ENCODE measurements at regions not wholly inside any gene's neighbourhood (a gene's known extent, or its start where the extent isn't known, plus 50 kb on each side); places are given as distances from the start of the nearest gene placed in this dataset.

DNA sequence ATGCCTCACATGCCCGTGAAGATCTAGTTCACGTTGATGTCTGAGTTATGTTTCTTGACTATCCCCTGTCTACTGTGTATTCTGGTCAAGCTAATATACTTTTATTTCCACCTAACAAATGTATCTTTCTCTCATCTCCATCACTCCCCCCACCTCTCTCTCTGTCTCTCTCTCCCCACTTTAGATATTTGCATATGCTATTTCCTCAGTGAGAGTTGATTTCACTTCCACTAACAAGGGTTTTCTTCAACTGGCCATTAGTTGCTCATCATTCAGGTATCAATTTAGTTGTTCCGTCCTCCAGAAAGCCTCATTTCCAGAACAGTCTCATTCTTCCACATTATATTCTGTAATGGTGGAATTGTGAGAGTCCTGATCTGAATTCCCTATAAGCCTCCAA lies 1777.8 kb upstream of the TENM3 start:
- DNase-seq: no peak

DNA sequence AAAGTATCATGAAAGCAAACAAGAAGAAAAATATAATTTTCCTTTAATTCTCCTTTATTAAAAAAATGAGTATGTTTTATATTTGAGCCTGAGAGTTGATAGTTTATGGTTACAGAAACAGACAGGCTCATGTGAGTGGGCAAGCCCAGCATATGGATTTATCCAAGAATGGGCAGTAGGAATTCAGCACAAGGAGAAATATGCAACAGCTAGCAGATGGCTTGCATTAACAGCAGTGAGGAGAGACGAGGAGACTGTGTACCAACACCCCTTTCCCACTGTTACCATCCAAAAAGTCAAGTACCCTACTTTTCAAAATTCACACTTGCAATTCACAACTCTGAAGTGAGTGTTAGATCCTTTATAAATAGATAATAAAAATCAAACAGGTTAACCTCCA lies 1760.2 kb upstream of the TENM3 start:
- no peak for DNase-seq

DNA sequence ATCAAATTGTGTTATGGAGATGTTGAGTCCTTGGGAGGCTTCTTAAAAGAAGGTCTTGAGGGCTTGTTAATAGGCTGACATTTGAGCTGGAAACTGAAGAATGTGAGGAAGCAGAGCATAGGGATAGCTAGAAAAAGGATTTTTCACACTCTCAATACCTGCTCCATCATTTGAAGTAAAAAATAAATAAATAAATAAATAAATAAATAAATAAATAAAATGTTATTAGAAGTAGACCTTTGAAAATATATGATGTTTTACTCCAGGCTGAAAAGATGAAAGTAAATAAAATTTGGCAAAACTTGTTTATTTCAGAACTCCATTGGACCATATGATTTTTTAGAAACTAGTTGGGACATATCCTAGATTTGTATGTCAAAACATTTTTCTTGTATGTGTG lies 1757.8 kb upstream of the TENM3 start:
- no peak for DNase-seq

DNA sequence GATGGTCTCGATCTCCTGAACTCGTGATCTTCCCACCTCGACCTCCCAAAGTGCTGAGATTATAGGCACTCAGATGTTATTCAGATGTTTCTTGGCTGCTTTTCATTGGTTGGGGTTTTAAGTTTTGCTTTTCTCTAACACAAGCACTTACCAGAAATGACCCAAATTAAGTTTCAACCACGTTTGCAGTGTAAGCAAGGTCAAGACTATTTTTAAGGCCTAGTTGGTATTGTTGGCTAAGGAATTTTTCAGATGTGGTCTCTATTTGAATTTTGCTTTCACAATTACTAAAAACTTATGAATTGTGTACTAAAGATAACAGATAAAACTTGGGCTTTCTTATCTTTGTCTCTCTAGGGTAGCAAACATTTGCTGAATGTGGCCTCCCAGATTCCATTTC lies 1756.9 kb upstream of the TENM3 start:
- DNase-seq: no peak

DNA sequence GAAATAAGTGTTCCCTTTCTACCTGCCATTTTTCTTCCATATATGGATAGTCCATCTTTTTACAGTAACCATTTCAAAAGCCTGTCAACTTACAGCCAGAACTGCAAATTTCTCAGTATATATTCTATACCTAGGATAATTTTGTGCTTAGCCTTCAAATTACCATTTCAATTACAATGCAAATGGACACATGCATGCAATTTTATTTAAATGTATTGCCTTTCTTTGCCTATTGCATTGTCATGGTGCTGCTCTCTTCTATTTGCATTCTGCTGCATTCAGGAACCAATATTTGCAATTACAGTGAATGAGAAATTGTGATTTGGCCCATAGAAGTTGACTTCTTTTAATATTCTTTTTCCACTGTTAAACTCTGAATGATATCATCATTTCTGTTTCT lies 1753.4 kb upstream of the TENM3 start:
- DNase-seq: no peak

DNA sequence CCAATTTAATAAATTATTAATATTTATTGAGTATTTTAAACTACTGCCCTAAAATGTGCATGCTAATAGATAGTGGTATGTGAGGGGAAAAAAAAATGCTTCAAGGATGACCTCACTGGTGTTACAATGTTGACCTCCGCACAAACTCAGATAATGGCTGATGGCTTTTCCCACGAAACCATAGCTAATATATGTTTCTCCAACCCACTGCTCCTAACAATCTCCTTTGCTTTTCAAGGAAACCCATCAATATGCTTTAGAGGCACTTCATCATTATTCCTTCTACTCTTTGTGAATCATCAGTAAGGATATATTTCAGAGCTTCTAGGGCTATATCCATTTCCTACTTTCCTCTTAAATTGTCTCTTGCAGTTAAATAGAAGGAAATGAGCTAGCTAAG lies 1752.0 kb upstream of the TENM3 start:
- DNase-seq: no peak

DNA sequence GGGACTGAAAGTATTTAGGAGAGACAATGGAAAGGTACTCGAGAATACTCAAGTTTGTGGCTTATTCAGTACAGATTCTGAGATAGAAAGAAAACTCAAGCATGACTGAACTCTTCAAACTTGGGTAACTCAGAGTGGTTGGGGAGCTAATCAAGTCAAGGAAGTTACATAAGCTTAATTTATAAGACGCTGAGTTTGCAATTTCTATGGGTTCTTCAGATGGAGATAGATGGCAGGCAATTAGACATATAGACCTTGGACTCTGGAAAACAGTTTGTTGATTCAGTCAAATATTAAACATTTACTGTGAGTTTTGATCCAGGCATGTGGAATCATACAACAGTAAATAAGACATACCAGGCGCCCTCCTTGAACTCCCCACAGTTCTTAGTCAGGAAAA lies 1749.9 kb upstream of the TENM3 start:
- DNase-seq: no peak

DNA sequence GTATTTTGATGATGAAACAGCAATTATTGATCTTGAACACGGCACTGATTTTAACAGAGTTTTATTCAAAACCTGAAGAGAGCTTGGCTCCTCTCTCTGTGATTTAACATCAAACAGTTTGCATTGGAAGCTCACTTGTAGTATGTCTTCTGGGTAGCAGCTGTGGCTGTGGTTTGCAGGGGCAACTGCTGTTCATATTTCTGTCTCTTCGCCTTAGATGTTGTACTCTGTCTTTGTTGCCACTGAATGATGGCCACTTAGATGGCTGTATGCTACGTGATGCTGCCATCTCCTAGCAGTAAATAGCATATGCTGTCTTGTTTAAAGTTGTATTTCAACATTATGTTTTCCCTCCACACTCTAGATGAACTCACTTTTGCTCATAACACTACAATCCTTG lies 1743.0 kb upstream of the TENM3 start:
- DNase-seq: no peak

DNA sequence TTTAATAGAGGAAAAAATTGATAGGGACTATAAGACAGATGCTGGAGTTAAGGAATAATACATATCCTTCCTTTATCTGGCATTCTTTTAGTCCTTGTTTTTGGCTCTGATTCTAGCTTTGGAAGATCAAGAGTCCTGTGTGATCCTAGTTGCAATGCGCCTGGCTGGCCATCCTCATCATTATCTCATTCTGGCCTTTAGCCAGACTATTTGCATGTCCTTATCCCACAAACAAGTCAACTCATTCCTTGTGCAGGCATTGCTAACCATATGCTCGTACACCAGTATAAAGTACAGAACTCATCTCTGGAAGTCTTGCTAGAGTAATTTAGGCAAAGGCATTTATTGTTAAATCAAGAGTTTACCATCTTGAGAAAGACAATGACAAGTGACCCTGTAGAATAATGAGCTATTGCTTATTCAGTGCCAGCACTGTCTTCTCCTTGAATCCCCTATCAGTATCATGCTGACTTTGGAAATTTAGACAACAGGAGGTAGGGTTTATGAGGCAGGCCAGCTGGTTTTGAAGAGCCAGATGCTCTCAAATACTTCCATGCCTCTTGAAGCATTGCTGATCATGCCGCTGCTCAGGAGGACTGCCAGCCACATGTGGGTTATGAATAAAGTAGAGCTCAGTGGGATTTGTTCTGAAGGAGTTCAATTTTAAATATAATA lies 1730.3 kb upstream of the TENM3 start:
- no peak for DNase-seq

DNA sequence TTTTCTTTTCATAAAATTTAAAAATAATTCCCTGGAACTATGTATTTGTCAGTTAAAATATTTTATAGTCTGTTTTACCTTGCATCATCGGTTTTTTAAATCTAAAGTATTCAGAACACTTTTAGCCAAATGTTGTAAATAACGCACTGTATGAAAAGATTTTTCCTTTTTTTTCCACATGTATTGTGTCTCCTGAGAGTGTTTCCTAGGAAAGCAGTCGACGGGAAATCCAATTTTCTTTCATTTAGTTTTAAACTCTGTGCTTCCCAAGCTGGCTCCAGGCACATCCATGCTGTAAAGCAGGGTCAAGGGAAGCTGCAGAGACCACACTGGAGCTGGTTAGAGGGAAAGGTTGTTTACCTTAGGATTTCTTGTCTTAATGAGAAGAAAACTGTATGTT lies 1724.3 kb upstream of the TENM3 start:
- no peak for DNase-seq

DNA sequence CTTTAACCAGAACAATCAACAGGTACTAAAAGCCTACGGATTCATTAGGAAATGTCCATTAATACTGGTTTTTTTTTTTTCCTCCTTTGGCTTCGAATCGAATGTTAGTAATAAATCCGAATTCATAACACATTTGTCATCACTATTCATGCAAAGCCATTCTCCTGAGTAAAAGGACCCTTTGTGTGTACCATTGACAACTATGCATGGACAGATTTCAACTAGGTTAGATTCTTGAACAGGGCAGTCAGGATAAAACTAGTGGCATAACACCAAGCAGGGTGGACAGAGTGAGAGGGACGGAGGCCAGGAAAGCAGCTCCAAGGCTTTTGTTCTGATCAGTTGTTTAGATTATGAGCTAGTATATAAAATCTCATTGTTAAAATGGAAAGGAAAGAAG lies 1722.0 kb upstream of the TENM3 start:
- no peak for DNase-seq

DNA sequence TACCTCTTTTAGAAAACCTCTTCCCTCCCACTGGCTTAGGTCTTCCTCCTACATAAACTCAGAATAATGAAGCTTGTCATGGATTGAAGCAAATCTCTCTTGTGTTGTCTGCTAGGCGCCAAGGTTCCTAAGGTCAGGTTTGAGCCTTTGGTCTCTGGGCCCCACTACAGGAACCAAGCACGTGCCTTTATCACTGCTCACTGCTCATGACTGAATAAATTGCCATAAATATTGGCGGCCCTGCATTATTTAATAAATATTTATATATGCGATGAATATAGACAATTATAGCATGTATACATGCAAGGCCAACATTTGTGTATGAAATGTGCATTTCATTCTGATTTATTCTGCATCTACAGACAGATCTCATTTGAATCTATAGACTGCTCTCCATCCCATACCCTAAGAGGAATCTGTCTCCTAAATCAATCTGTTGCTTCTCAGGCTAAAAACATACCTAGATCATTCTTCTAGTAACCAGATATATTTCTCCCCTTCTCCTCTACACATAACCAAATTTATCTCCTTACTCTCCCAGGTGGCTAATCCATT lies 1717.6 kb upstream of the TENM3 start:
- no peak for DNase-seq

DNA sequence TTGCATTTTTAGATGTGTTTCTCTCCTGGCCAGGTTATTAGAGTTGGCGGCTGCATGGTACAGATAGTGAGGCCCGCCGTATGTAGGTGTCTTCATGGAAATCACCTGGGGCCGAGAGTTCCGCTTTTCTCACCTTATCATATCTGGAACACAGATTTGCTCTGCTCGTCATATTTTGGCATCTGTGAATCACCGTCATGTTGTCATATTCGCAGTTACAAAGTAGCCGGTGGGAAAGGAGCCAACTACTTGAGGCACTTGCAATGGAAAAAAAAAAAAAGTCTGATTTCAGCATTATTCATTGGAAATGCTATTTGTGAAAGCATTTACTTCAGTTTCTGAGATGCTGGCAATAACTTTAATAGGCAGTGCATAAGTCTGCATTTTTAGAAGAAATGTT lies 1715.2 kb upstream of the TENM3 start:
- DNase-seq: no peak

DNA sequence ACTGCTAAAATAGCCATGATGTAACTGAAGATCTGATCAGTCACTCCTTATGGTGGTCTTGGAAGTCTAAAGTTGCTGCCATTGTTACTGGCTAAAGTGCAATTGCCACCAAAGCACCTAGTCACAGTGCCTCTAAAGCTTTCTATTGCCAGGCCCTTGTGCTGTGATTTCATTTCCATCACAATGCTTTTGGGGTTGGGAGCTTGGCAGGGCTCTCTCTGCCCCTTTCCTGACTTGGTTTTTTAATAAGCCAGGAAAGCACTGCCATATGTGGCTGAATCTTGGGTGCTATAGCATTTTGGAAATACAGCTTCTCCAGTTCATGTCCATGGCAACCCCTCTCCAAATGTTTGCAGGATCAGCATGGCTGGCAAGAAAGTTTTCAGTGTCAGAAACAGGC lies 1712.4 kb upstream of the TENM3 start:
- DNase-seq: no peak

DNA sequence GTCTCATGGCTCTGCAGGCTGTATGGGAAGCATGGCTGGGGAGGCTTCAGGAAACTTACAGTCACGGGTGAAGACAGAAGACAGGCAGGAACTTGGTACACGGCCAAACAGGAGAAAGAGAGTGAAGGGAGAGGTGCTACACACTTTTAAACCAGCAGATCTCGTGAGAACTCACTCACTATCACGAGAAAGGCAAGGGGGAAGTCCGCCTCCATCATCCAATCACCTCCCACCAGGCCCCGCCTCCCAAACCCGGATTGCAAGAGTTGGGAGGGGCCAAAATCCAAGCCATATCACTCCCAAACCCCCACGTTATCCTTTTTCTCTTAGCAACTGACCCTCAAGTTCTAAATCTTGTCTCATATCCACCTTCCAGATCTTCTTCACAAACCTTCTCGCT lies 1710.5 kb upstream of the TENM3 start:
- DNase-seq: no peak

DNA sequence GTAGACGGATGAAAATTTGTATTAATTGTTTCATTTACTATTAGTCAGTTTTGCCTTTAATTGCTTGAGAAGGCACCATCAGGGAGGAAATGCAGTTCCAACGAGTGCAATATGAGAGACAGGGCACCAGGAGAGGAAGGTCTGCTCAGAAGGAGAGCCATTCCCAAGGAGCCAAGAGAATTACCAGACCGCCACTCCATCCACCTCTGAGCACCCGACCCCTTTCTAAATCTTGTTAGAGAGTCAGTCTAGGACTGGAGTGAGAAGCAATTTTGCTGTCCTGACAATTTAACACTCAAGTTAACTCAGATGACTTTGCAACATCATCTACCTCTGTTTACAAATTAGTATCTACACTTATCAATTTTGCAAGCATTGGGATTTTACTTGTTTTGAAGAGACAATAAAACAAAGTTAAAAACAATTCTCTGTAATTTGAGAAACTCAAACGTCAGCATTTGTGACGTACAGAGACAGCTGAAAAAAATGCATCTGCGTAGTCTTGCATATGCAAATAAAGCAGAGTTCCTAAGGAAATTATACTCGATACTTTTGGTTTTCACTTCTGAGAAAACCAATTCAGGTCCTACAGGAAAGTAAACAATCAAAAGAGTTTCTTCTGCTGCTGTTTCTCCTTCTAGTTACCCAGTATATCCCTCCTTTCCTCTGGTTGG lies 1704.7 kb upstream of the TENM3 start:
- no peak for DNase-seq

DNA sequence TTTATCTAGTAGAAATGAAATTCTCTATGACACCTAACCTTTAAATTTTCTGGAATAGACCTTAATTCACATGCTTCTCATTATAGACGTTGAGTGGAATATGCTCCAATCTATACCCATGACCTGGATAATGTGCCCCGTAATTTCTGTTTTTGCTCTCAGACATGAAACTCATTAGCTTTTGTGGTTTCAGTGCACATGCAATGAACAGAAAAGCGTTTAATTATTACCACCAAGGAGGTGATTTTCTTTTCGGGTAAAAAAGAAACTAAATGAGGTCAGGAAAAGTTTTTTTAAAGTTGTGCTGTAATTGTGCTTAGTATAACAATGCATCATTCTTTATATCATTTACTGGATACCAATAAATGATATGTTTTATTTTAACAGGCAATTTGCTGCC lies 1703.9 kb upstream of the TENM3 start:
- no peak for DNase-seq

DNA sequence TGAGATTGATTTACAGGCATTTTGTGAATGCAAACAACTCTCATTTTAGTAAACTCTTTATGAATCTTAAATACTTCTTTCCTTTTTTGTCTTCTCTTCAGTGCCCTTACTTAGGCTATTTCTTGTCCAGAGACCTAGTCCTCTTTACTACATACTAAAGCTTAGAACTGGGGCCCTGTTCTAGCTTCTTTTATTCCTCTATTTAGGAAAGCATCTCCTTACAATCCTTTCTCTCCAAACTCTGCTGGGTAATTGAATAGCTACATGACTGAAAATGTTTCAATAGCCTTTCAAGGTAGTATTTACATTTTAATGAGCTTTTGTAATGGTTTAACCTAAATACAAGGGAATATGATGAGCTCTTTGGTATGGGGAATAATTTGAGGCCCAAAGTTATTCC lies 1701.5 kb upstream of the TENM3 start:
- DNase-seq: no peak

DNA sequence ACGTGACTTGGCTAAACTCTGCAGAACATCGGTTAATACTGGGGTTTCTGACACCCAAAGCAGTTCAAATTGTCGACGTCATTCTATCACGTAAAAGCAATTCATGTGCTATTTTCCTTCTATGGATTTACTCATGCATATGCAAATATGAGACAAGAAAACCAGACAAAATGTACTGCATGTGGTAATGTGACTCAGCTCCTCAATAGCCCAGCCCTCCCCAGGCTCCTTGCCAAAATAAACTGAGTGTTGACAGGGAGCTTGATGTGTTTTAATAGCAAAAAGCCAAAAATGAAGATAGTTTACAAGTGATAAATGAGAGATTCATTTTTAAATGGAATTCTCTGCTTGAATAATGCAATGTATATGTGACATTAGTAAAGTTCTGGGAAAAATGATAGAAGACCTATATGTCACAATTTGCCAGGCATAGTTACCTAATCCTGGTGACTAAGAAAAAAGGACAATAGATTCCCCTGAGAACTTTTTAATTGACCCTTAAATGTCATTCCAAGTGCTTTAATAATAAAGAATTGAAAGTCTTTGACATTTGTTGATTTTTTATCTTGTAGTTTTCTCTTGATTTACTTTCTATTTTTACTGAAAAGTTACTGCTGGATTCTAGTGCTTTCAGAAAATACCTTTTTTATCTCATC lies 1700.6 kb upstream of the TENM3 start:
- DNase-seq: no peak

DNA sequence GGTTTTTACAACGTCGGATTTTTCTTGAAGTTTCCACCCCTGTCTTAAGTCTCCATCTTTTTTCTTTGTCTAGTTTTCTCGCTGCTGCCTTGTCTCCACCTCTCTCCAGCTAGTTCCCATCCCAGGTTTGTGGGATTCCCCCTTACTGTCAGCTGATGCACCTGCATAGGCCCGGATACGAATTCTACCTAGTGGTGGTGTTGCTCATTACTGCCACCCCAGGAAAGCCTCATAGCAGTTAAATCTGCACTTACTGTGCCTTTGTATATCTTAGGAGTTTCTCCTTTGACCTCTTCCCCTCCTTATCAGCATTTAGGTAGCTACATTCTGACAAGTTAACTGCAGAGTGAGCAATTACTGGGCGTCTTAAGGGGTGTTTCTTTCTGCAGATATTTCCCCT lies 1693.1 kb upstream of the TENM3 start:
- no peak for DNase-seq

DNA sequence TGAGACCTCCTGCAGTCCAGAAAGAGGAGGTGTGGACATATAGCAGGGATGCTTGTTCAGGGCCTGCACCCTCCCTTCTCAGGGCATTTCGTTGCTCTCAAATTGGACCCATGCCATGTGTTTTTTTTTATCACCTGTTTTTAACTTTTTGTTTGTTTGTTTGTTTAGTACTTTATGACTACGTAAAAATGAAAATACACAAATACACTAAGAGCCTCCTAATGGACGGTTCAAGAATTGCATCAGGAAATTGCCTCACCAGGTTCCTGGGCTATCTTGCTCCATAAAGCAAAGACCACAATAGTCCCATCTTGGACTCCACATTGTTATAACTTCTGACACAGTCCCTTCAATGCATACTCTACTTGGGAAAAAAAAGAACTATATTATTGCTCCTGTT lies 1685.9 kb upstream of the TENM3 start:
- no peak for DNase-seq

DNA sequence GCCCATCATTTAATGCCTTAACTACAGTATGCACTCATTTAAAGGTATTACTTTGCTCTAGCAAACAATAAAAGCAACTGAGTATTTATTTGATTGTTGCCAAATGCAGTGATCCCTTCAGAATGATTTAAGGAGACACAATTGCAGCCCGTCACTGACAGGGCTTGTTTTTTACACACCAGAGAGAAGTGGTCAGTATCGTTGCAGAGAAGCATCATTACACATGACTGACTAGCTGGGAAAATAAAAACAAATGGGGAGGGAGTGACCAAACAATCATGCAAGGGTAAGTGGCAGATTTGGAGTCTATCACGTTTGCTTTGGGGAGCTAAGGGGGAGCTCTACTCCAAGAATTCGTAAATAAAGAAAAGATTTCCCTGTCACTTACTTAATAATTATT lies 1685.3 kb upstream of the TENM3 start:
- no peak for DNase-seq

DNA sequence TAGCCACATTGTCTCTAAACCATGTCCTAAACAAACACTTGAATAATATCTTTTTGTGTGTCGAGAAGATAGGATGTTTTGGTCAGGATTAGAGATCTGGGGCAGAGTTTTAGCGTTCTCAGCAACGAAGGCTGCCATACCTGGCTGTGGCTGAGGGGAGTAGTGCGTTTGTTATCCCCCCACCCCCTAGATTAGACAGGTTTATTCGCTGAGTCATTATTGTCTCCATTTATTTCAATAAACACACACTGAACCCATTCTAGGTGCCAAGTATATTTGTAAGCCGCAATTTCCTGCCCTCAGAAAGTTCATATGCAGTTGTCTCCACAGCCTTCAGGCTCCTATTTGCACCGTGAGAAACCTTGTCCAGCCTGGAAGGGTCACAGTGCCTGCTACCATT lies 1684.8 kb upstream of the TENM3 start:
- DNase-seq: no peak

DNA sequence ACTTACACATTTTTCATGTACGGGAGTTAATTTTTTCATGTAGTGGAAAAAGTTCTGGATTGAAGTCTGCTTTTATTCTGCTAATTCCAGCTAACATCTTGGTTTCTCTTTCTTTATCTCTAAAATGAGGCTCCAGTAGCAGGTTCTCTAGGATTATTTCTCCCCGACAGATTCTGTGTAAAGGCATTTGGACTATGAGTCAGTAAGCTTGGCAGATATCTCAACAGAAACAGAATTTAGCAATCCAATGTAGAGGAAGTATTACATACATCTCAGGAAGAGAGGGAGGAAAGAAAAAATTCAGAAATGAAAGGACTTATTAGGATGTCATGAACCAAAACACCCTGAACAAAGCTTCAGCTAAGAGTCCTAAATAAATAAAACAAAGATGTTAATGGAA lies 1682.3 kb upstream of the TENM3 start:
- DNase-seq: no peak

Data from CD4-positive, alpha-beta T cell treated with Interleukin-10 for 1 hour (primary cell).